Right cardiac atrium (tissue), 5 donors: ENCODE measurements at regions not wholly inside any gene's neighbourhood (a gene's known extent, or its start where the extent isn't known, plus 50 kb on each side); places are given as distances from the start of the nearest gene placed in this dataset.

Source experiments
- ATAC-seq, 2 donors: fragments of 200-7000 bp; cut with Tn5 transposase; one replicate each; pipeline versions ENCODE4 v1.8.0 to v1.9.1; 2020; ENCODE audit warnings: moderate library complexity in 2 of 2, mild to moderate bottlenecking in 1 of 2
- DNase-seq, 3 donors: peaks; one replicate each; pipeline ENCODE4 v3.0.0-alpha.2; 2020
- H3K27ac ChIP-seq: one replicate; pipeline ENCODE4 v1.5.1; 2013; ENCODE audit warnings: mild to moderate bottlenecking, low read length, control low read depth, moderate library complexity
- H3K27me3 ChIP-seq: one replicate; pipeline ENCODE4 v1.6.1; 2013; ENCODE audit not compliant: control insufficient read depth, insufficient read depth
- H3K4me1 ChIP-seq: one replicate; pipeline ENCODE4 v1.6.1; 2013; ENCODE audit warnings: low read length; ENCODE audit not compliant: control insufficient read depth, insufficient read depth
- H3K4me3 ChIP-seq: one replicate; pipeline ENCODE4 v1.5.1; 2013; ENCODE audit warnings: low read length, control low read depth
- H3K9me3 ChIP-seq: one replicate; pipeline ENCODE4 v1.6.1; 2013; ENCODE audit warnings: low read length; ENCODE audit not compliant: control insufficient read depth
- WGBS: extraction: QIAGEN DNeasy Blood & Tissue Kit; methylation state at CpG from one replicate; pipeline ENCODE4 v1.1.7; 2013; 5-methylcytosine and 5-hydroxymethylcytosine counted together
- intact Hi-C, 4 donors: fragments of 100-400 bp; cut with DNase I; formaldehyde crosslinking; loops; one replicate each; pipeline versions ENCODE4 v1.11.0 to v1.14.0; 2022 to 2023
- donor health status: healthy with polysubstance abuse.
- donor health status: DM: no; HTN: yes; CAD: no.
- donor health status: DM: no; HTN: no; CAD: no.
- donor health status: DM: no; HTN: yes; CAD: no; lungs with severe emphysema.
- donor health status: DM: yes; HTN: yes; CAD: no.

GRCh38 chr2:129297430-129297829, 682.0 kb upstream of the RAB6C start:
- H3K27ac ChIP-seq: no peak overlapping the region
- no peak for ATAC-seq
- 86% methylated on average over 4 of the region's 4 CpGs for WGBS

GRCh38 chr2:129299338-129299737, 680.1 kb upstream of the RAB6C start:
- DNase-seq (no peak), ATAC-seq (no peak)
- WGBS: 94% methylated on average over 2 of the region's 2 CpGs
- Histone ChIP-seq H3K4me1 (peaks cover 15% of the 10 kb centered on the region), H3K9me3 (no peaks in the 10 kb centered on the region), H3K4me3 (no peak overlapping the region), H3K27ac (no peak overlapping the region), H3K27me3 (no peaks in the 10 kb centered on the region)
- intact Hi-C loops: no loop called here

More at GRCh38 chr2:129297430-129297829, 682.0 kb upstream of the RAB6C start:
- peaks cover 14% of the 10 kb centered on the region for H3K4me1 ChIP-seq
- no peaks in the 10 kb centered on the region for H3K27me3 ChIP-seq
- H3K4me3 ChIP-seq: no peak overlapping the region
- intact Hi-C loops: no loop called here
- DNase-seq: no peak
- no peaks in the 10 kb centered on the region for H3K9me3 ChIP-seq

- H3K4me1 ChIP-seq: peaks cover 15% of the 10 kb centered on the region
- H3K27ac ChIP-seq: no peak overlapping the region
- H3K9me3 ChIP-seq: no peaks in the 10 kb centered on the region
- intact Hi-C loops: no loop called here
- no peak for ATAC-seq
- WGBS: 96% methylated on average over 8 of the region's 8 CpGs
- no peak overlapping the region for H3K4me3 ChIP-seq
- no peak for DNase-seq
- no peaks in the 10 kb centered on the region for H3K27me3 ChIP-seq
Observed at GRCh38 chr2:129299756-129300155, 679.7 kb upstream of the RAB6C start.

- H3K4me1 ChIP-seq: peaks cover 15% of the 10 kb centered on the region
- intact Hi-C loops: no loop called here
- ATAC-seq (no peak), DNase-seq (no peak)
- H3K27ac ChIP-seq: no peak overlapping the region
- H3K27me3 ChIP-seq: no peaks in the 10 kb centered on the region
- no peak overlapping the region for H3K4me3 ChIP-seq
- WGBS: 89% methylated on average over 9 of the region's 9 CpGs
- H3K9me3 ChIP-seq: no peaks in the 10 kb centered on the region
Observed at GRCh38 chr2:129300456-129300855, 679.0 kb upstream of the RAB6C start.

GRCh38 chr2:129301431-129301913, 678.0 kb upstream of the RAB6C start:
- WGBS: 28% methylated on average over 5 of the region's 5 CpGs
- intact Hi-C loops: no loop called here
- H3K27ac ChIP-seq: no peak overlapping the region
- H3K4me3 ChIP-seq: no peak overlapping the region
- peak; percentile 83 to 89 for ATAC-seq
- H3K9me3 ChIP-seq: no peaks in the 10 kb centered on the region
- H3K27me3 ChIP-seq: no peaks in the 10 kb centered on the region
- peak in 1 of 3 donors; percentile 21 for DNase-seq
- H3K4me1 ChIP-seq: peaks cover 15% of the 10 kb centered on the region

- Histone ChIP-seq H3K27ac (no peak overlapping the region), H3K4me3 (no peak overlapping the region), H3K4me1 (peaks cover 15% of the 10 kb centered on the region), H3K9me3 (no peaks in the 10 kb centered on the region), H3K27me3 (no peaks in the 10 kb centered on the region)
- 61% methylated on average over 6 of the region's 6 CpGs for whole genome bisulfite sequencing
- intact Hi-C loops: no loop called here
- DNase-seq (no peak), ATAC-seq (peak; percentile 6 to 9)
Observed at GRCh38 chr2:129302106-129302505, 677.4 kb upstream of the RAB6C start.

GRCh38 chr2:129302561-129303183, 676.8 kb upstream of the RAB6C start:
- no peak overlapping the region for H3K27ac ChIP-seq
- ATAC-seq (no peak), DNase-seq (no peak)
- 58% methylated on average over 6 of the region's 6 CpGs for WGBS
- peaks cover 11% of the 10 kb centered on the region for H3K4me1 ChIP-seq
- H3K27me3 ChIP-seq: no peaks in the 10 kb centered on the region
- no peak overlapping the region for H3K4me3 ChIP-seq
- intact Hi-C loops: no loop called here
- H3K9me3 ChIP-seq: no peaks in the 10 kb centered on the region

- Histone ChIP-seq H3K4me3 (no peak overlapping the region), H3K9me3 (no peaks in the 10 kb centered on the region), H3K4me1 (no peaks in the 10 kb centered on the region), H3K27ac (no peak overlapping the region), H3K27me3 (no peaks in the 10 kb centered on the region)
- DNase-seq (no peak), ATAC-seq (no peak)
- intact Hi-C loops: no loop called here
- 91% methylated on average over 9 of the region's 9 CpGs for whole genome bisulfite sequencing
Observed at GRCh38 chr2:129314120-129314519, 665.3 kb upstream of the RAB6C start.

- Histone ChIP-seq H3K27me3 (no peaks in the 10 kb centered on the region), H3K4me3 (no peak overlapping the region), H3K9me3 (no peaks in the 10 kb centered on the region), H3K27ac (no peak overlapping the region), H3K4me1 (no peaks in the 10 kb centered on the region)
- DNase-seq (no peak), ATAC-seq (no peak)
- 87% methylated on average over 27 of the region's 27 CpGs for WGBS
- intact Hi-C loops: no loop called here
Observed at GRCh38 chr2:129318581-129319421, 660.7 kb upstream of the RAB6C start.

- no peak overlapping the region for H3K4me3 ChIP-seq
- no peak overlapping the region for H3K27ac ChIP-seq
- 93% methylated on average over 7 of the region's 7 CpGs for WGBS
- H3K4me1 ChIP-seq: no peaks in the 10 kb centered on the region
- H3K9me3 ChIP-seq: no peaks in the 10 kb centered on the region
- no peaks in the 10 kb centered on the region for H3K27me3 ChIP-seq
- DNase-seq: no peak
- ATAC-seq: no peak
- intact Hi-C loops: no loop called here
Observed at GRCh38 chr2:129319422-129319717, 660.1 kb upstream of the RAB6C start.

- H3K27me3 ChIP-seq: no peaks in the 10 kb centered on the region
- intact Hi-C loops: no loop called here
- DNase-seq (no peak), ATAC-seq (no peak)
- WGBS: 95% methylated on average over 4 of the region's 4 CpGs
- H3K4me3 ChIP-seq: no peak overlapping the region
- H3K4me1 ChIP-seq: no peaks in the 10 kb centered on the region
- H3K27ac ChIP-seq: no peak overlapping the region
- no peaks in the 10 kb centered on the region for H3K9me3 ChIP-seq
Observed at GRCh38 chr2:129320288-129320687, 659.2 kb upstream of the RAB6C start.
